ENCODE measurements at regions not wholly inside any gene's neighbourhood (a gene's known extent, or its start where the extent isn't known, plus 50 kb on each side); places are given as distances from the start of the nearest gene placed in this dataset.

- peak; percentile 0 for DNase-seq (ENCODE audit: low spot score)
These were observed 150.7 kb downstream of the KCTD15 start for GRCh38 chr19:33947265-33947964.

GRCh38 chr19:33948651-33949335 is 152.1 kb downstream of the KCTD15 start:
- DNase-seq (ENCODE audit: low spot score), result no peak

- DNase-seq (ENCODE audit: low spot score), result no peak
These were observed 153.6 kb downstream of the KCTD15 start for GRCh38 chr19:33950091-33950750.

GRCh38 chr19:33953023-33953422 is 156.4 kb downstream of the KCTD15 start:
- DNase-seq (ENCODE audit: low spot score), result no peak

GRCh38 chr19:33953592-33953991 is 156.9 kb downstream of the KCTD15 start:
- no peak for DNase-seq (ENCODE audit: low spot score)

- no peak for DNase-seq (ENCODE audit: low spot score)
These were observed 158.0 kb downstream of the KCTD15 start for GRCh38 chr19:33954686-33955085.

- DNase-seq (ENCODE audit: low spot score), result no peak
These were observed 160.3 kb downstream of the KCTD15 start for GRCh38 chr19:33956941-33957340.

GRCh38 chr19:33957804-33958203 is 161.1 kb downstream of the KCTD15 start:
- no peak for DNase-seq (ENCODE audit: low spot score)

- no peak for DNase-seq (ENCODE audit: low spot score)
These were observed 163.9 kb downstream of the KCTD15 start for GRCh38 chr19:33960566-33960965.

GRCh38 chr19:33962161-33962560 is 165.5 kb downstream of the KCTD15 start:
- DNase-seq (ENCODE audit: low spot score), result no peak

GRCh38 chr19:33963514-33963913 is 166.8 kb downstream of the KCTD15 start:
- DNase-seq (ENCODE audit: low spot score), result no peak

- no peak for DNase-seq (ENCODE audit: low spot score)
These were observed 174.4 kb downstream of the KCTD15 start for GRCh38 chr19:33971073-33971472.

GRCh38 chr19:33977756-33978685 is 181.4 kb downstream of the KCTD15 start:
- DNase-seq (ENCODE audit: low spot score), result no peak

- no peak for DNase-seq (ENCODE audit: low spot score)
These were observed 186.0 kb downstream of the KCTD15 start for GRCh38 chr19:33982706-33983105.

GRCh38 chr19:33988601-33989000 is 183.7 kb upstream of the LSM14A start:
- no peak for DNase-seq (ENCODE audit: low spot score)

GRCh38 chr19:33997690-33998089 is 174.6 kb upstream of the LSM14A start:
- no peak for DNase-seq (ENCODE audit: low spot score)

- no peak for DNase-seq (ENCODE audit: low spot score)
These were observed 174.0 kb upstream of the LSM14A start for GRCh38 chr19:33998302-33998701.

- DNase-seq (ENCODE audit: low spot score), result peak; percentile 1
These were observed 173.5 kb upstream of the LSM14A start for GRCh38 chr19:33998739-33999345.

GRCh38 chr19:34017024-34017423 is 155.3 kb upstream of the LSM14A start:
- no peak for DNase-seq (ENCODE audit: low spot score)

GRCh38 chr19:34017601-34018000 is 154.7 kb upstream of the LSM14A start:
- no peak for DNase-seq (ENCODE audit: low spot score)

- DNase-seq (ENCODE audit: low spot score), result no peak
These were observed 153.8 kb upstream of the LSM14A start for GRCh38 chr19:34018546-34018945.

GRCh38 chr19:34023381-34023780 is 148.9 kb upstream of the LSM14A start:
- DNase-seq (ENCODE audit: low spot score), result no peak

Measured in cerebellar cortex (tissue), 1 donor.